ENCODE measurements at regions not wholly inside any gene's neighbourhood (a gene's known extent, or its start where the extent isn't known, plus 50 kb on each side); places are given as distances from the start of the nearest gene placed in this dataset.

DNA sequence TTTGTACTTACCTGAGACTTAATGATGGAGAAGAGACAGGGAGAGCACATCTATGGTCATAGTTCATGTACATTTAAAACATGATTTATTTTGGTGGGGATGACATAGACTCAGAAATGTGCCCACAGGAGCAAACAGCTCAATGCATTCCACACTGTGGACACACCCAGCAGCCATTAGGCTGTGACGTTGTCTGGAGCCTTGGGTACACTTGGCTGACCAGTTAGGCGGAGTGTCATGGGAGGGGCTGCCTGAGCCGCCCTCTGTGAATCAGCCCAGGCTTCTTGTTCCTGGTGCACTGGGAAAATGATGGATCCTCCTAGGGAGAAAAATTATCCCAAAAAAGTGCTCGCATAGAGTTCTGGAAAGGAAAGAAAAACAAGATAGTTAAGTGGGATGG lies 231.0 kb upstream of the GMDS start:
- H3K4me3 Mint-ChIP-seq (ENCODE audit: unreplicated experiment): no peak overlapping the region
- H3K27me3 Mint-ChIP-seq (ENCODE audit: unreplicated experiment): no peaks in the 10 kb centered on the region
- DNase-seq (ENCODE audit: extremely low spot score, unreplicated experiment): no peak
- TF ChIP-seq, protein P1, sequence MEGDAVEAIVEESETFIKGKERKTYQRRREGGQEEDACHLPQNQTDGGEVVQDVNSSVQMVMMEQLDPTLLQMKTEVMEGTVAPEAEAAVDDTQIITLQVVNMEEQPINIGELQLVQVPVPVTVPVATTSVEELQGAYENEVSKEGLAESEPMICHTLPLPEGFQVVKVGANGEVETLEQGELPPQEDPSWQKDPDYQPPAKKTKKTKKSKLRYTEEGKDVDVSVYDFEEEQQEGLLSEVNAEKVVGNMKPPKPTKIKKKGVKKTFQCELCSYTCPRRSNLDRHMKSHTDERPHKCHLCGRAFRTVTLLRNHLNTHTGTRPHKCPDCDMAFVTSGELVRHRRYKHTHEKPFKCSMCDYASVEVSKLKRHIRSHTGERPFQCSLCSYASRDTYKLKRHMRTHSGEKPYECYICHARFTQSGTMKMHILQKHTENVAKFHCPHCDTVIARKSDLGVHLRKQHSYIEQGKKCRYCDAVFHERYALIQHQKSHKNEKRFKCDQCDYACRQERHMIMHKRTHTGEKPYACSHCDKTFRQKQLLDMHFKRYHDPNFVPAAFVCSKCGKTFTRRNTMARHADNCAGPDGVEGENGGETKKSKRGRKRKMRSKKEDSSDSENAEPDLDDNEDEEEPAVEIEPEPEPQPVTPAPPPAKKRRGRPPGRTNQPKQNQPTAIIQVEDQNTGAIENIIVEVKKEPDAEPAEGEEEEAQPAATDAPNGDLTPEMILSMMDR (IDR thresholded peaks at IDR 0.05): no peak
- peak overlapping the region; percentile 88 for H3K27ac Mint-ChIP-seq (ENCODE audit: unreplicated experiment)
- H3K4me1 Mint-ChIP-seq (ENCODE audit: unreplicated experiment): peaks cover 48% of the 10 kb centered on the region
- H3K36me3 Mint-ChIP-seq (ENCODE audit: unreplicated experiment): no peaks in the 10 kb centered on the region
- H3K9me3 Mint-ChIP-seq (ENCODE audit: unreplicated experiment): no peaks in the 10 kb centered on the region

DNA sequence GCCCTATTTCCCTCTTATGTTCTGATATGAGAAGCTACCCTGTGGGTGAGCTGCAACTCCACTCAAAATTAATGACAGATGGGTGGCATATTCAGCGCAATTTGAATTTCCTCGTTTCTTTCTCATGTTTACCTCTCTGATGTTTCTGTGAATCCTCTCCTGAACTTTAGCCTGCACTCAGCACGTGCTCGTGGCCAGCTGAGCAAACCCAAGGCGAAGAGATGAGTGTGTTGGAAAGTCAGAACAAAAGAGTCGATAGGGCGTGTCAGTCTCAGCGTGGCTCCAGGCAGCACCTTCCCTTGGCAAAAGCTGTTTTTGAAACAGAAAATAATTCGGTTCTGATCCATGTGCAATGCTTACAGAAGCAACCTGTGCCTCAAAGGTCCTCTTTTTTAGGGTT lies 226.1 kb upstream of the GMDS start:
- Mint-ChIP-seq H3K27me3 (ENCODE audit: unreplicated experiment) (peaks cover 6% of the 10 kb centered on the region), H3K4me3 (ENCODE audit: unreplicated experiment) (no peak overlapping the region), H3K4me1 (ENCODE audit: unreplicated experiment) (peaks cover 30% of the 10 kb centered on the region), H3K27ac (ENCODE audit: unreplicated experiment) (no peak overlapping the region), H3K36me3 (ENCODE audit: unreplicated experiment) (no peaks in the 10 kb centered on the region), H3K9me3 (ENCODE audit: unreplicated experiment) (no peaks in the 10 kb centered on the region)
- no peak for DNase-seq (ENCODE audit: extremely low spot score, unreplicated experiment)
- TF ChIP-seq, protein P1 (IDR thresholded peaks at IDR 0.05): no peak

DNA sequence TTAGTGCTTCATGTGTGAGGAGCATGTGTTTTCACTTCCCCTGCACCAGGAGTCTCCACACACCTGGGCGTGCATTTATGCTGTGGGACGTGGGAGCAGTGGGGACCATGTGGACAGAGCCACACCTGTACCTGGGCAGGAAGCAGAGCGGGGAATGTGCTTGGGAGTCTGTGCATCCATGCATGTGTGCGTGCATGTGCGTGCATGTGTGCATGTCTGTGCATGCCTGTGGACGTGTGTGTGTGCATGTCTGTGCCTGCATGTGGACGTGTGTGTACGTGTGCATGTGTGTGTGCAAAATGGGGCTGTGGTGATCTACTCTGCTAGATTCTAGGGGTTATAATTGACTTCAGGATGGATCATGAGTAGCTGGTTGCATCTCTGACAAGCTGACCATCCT lies 224.0 kb upstream of the GMDS start:
- TF ChIP-seq, protein P1 (IDR thresholded peaks at IDR 0.05): no peak
- no peak overlapping the region for H3K27ac Mint-ChIP-seq (ENCODE audit: unreplicated experiment)
- no peak overlapping the region for H3K4me3 Mint-ChIP-seq (ENCODE audit: unreplicated experiment)
- peaks cover 8% of the 10 kb centered on the region for H3K27me3 Mint-ChIP-seq (ENCODE audit: unreplicated experiment)
- no peaks in the 10 kb centered on the region for H3K36me3 Mint-ChIP-seq (ENCODE audit: unreplicated experiment)
- DNase-seq (ENCODE audit: extremely low spot score, unreplicated experiment): no peak
- H3K4me1 Mint-ChIP-seq (ENCODE audit: unreplicated experiment): peaks cover 18% of the 10 kb centered on the region
- no peaks in the 10 kb centered on the region for H3K9me3 Mint-ChIP-seq (ENCODE audit: unreplicated experiment)

DNA sequence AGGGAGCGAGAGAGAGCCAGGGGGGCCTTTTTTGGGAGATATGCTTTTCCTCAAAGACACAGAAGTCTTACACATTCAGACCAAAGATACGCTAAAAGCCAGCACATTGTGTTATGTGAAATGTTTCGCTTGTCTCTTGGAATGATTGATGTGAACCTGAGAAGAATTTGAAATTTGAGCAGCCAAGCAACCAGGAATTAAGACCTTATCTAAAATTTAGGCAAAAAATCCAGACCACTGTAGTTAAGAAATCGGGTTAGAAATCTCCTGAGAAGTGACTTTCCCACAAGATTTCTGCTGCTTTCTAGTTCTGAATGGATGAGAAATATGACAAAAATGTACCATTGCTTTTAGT lies 223.2 kb upstream of the GMDS start:
- no peaks in the 10 kb centered on the region for H3K36me3 Mint-ChIP-seq (ENCODE audit: unreplicated experiment)
- no peaks in the 10 kb centered on the region for H3K9me3 Mint-ChIP-seq (ENCODE audit: unreplicated experiment)
- TF ChIP-seq, protein P1 (IDR thresholded peaks at IDR 0.05): no peak
- H3K4me1 Mint-ChIP-seq (ENCODE audit: unreplicated experiment): peaks cover 18% of the 10 kb centered on the region
- no peak overlapping the region for H3K27ac Mint-ChIP-seq (ENCODE audit: unreplicated experiment)
- peaks cover 8% of the 10 kb centered on the region for H3K27me3 Mint-ChIP-seq (ENCODE audit: unreplicated experiment)
- DNase-seq (ENCODE audit: extremely low spot score, unreplicated experiment): no peak
- no peak overlapping the region for H3K4me3 Mint-ChIP-seq (ENCODE audit: unreplicated experiment)

DNA sequence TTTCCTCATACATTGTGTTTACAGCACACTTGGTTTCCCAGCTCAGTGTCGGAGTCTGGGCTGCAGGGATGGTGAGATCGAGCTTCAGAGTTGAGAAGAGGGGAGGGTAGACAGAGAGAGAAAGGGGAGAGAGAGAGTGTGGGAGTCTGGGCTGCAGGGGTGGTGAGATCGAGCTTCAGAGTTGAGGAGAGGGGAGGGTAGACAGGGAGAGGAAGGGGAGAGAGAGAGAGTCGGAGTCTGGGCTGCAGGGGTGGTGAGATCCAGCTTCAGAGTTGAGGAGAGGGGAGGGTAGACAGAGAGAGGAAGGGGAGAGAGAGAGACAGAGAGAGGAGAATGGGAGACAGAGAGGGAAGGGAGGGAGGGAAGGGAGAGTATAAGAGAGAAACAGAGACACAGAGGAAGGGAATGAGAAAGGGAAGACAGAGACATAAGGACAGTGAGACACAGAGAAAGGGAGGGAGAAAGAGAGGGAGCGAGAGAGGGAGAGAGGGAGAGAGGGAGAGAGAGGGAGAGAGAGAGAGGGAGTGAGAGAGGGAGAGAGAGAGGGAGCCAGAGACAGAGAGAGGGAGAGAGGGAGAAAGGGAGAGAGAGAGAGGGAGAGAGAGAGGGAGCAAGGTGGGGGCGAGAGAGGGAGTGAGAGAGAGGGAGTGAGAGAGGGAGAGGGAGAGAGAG lies 222.7 kb upstream of the GMDS start:
- TF ChIP-seq, protein P1 (IDR thresholded peaks at IDR 0.05): no peak
- H3K4me3 Mint-ChIP-seq (ENCODE audit: unreplicated experiment): no peak overlapping the region
- no peak for DNase-seq (ENCODE audit: extremely low spot score, unreplicated experiment)
- peaks cover 18% of the 10 kb centered on the region for H3K4me1 Mint-ChIP-seq (ENCODE audit: unreplicated experiment)
- H3K9me3 Mint-ChIP-seq (ENCODE audit: unreplicated experiment): no peaks in the 10 kb centered on the region
- no peaks in the 10 kb centered on the region for H3K36me3 Mint-ChIP-seq (ENCODE audit: unreplicated experiment)
- H3K27me3 Mint-ChIP-seq (ENCODE audit: unreplicated experiment): peaks cover 8% of the 10 kb centered on the region
- H3K27ac Mint-ChIP-seq (ENCODE audit: unreplicated experiment): no peak overlapping the region

All from osteocyte (in vitro differentiated cells).